ENCODE measurements at regions not wholly inside any gene's neighbourhood (a gene's known extent, or its start where the extent isn't known, plus 50 kb on each side); places are given as distances from the start of the nearest gene placed in this dataset.
"Not testable (repeated sequence)": the region's sequence is repeated elsewhere in the genome, so short reads cannot be mapped to it uniquely, and the experiment has no call there.

GRCh38 chr15:31644761-31645160 lies 318.1 kb downstream of the KLF13 start:
- WGBS, 2 experiments (ENCODE audit: insufficient coverage in 2 of 2), result 90 to 100% methylated on average over 3 of the region's 3 CpGs

GRCh38 chr15:31647337-31647826 lies 320.7 kb downstream of the KLF13 start:
- not testable (repeated sequence) for H3K36me3 ChIP-seq (ENCODE audit: control insufficient read depth, insufficient read depth, low read length); H3K4me1 ChIP-seq (ENCODE audit: control insufficient read depth, insufficient read depth, low read length, poor library complexity, severe bottlenecking); H3K4me3 ChIP-seq (ENCODE audit: extremely low read depth, insufficient read depth, low read length, poor library complexity, severe bottlenecking); H3K9me3 ChIP-seq (ENCODE audit: control insufficient read depth, low read length); H3K27ac ChIP-seq (ENCODE audit: low read depth, low read length, severe bottlenecking)
- 94% methylated on average over 2 of the region's 5 CpGs; no CpG with 5 or more reads in 1 of the 2 experiments for WGBS, 2 experiments (ENCODE audit: insufficient coverage in 2 of 2)

More at GRCh38 chr15:31644761-31645160, 318.1 kb downstream of the KLF13 start:
- not testable (repeated sequence) for H3K36me3 ChIP-seq (ENCODE audit: control insufficient read depth, insufficient read depth, low read length); H3K4me3 ChIP-seq (ENCODE audit: extremely low read depth, insufficient read depth, low read length, poor library complexity, severe bottlenecking); H3K9me3 ChIP-seq (ENCODE audit: control insufficient read depth, low read length); H3K4me1 ChIP-seq (ENCODE audit: control insufficient read depth, insufficient read depth, low read length, poor library complexity, severe bottlenecking); H3K27ac ChIP-seq (ENCODE audit: low read depth, low read length, severe bottlenecking)

- not testable (repeated sequence) for H3K4me1 ChIP-seq (ENCODE audit: control insufficient read depth, insufficient read depth, low read length, poor library complexity, severe bottlenecking); H3K9me3 ChIP-seq (ENCODE audit: control insufficient read depth, low read length); H3K27ac ChIP-seq (ENCODE audit: low read depth, low read length, severe bottlenecking); H3K4me3 ChIP-seq (ENCODE audit: extremely low read depth, insufficient read depth, low read length, poor library complexity, severe bottlenecking); H3K36me3 ChIP-seq (ENCODE audit: control insufficient read depth, insufficient read depth, low read length)
- no CpG with 5 or more reads among the region's 7 CpGs for WGBS, 2 experiments (ENCODE audit: insufficient coverage in 2 of 2)
Observed at GRCh38 chr15:31649634-31650033, 323.0 kb downstream of the KLF13 start.

- WGBS, 2 experiments (ENCODE audit: insufficient coverage in 2 of 2), result no CpG with 5 or more reads among the region's 6 CpGs
- not testable (repeated sequence) for H3K36me3 ChIP-seq (ENCODE audit: control insufficient read depth, insufficient read depth, low read length); H3K27ac ChIP-seq (ENCODE audit: low read depth, low read length, severe bottlenecking); H3K4me1 ChIP-seq (ENCODE audit: control insufficient read depth, insufficient read depth, low read length, poor library complexity, severe bottlenecking); H3K4me3 ChIP-seq (ENCODE audit: extremely low read depth, insufficient read depth, low read length, poor library complexity, severe bottlenecking); H3K9me3 ChIP-seq (ENCODE audit: control insufficient read depth, low read length)
Observed at GRCh38 chr15:31650055-31650701, 323.5 kb downstream of the KLF13 start.

GRCh38 chr15:31656915-31657314 lies 330.3 kb downstream of the KLF13 start:
- WGBS, 2 experiments (ENCODE audit: insufficient coverage in 2 of 2), result 83 to 90% methylated on average over 1 to 2 of the region's 8 CpGs

GRCh38 chr15:31660816-31661215 lies 334.2 kb downstream of the KLF13 start:
- 84 to 100% methylated on average over 3 of the region's 4 CpGs for WGBS, 2 experiments (ENCODE audit: insufficient coverage in 2 of 2)
- Histone ChIP-seq H3K9me3 (ENCODE audit: control insufficient read depth, low read length) (no peaks in the 10 kb centered on the region), H3K36me3 (ENCODE audit: control insufficient read depth, insufficient read depth, low read length) (no peaks in the 10 kb centered on the region), H3K27ac (ENCODE audit: low read depth, low read length, severe bottlenecking) (no peak overlapping the region), H3K4me3 (ENCODE audit: extremely low read depth, insufficient read depth, low read length, poor library complexity, severe bottlenecking) (no peak overlapping the region), H3K4me1 (ENCODE audit: control insufficient read depth, insufficient read depth, low read length, poor library complexity, severe bottlenecking) (no peaks in the 10 kb centered on the region)

More at GRCh38 chr15:31656915-31657314, 330.3 kb downstream of the KLF13 start:
- not testable (repeated sequence) for H3K4me1 ChIP-seq (ENCODE audit: control insufficient read depth, insufficient read depth, low read length, poor library complexity, severe bottlenecking); H3K4me3 ChIP-seq (ENCODE audit: extremely low read depth, insufficient read depth, low read length, poor library complexity, severe bottlenecking); H3K36me3 ChIP-seq (ENCODE audit: control insufficient read depth, insufficient read depth, low read length); H3K27ac ChIP-seq (ENCODE audit: low read depth, low read length, severe bottlenecking); H3K9me3 ChIP-seq (ENCODE audit: control insufficient read depth, low read length)

- WGBS, 2 experiments (ENCODE audit: insufficient coverage in 2 of 2), result 90 to 93% methylated on average over 3 to 6 of the region's 8 CpGs
Observed at GRCh38 chr15:31665732-31666131, 339.1 kb downstream of the KLF13 start.

GRCh38 chr15:31669158-31669908 lies 342.7 kb downstream of the KLF13 start:
- not testable (repeated sequence) for H3K27ac ChIP-seq (ENCODE audit: low read depth, low read length, severe bottlenecking); H3K9me3 ChIP-seq (ENCODE audit: control insufficient read depth, low read length); H3K36me3 ChIP-seq (ENCODE audit: control insufficient read depth, insufficient read depth, low read length); H3K4me3 ChIP-seq (ENCODE audit: extremely low read depth, insufficient read depth, low read length, poor library complexity, severe bottlenecking); H3K4me1 ChIP-seq (ENCODE audit: control insufficient read depth, insufficient read depth, low read length, poor library complexity, severe bottlenecking)
- 90% methylated on average over 2 of the region's 11 CpGs; no CpG with 5 or more reads in 1 of the 2 experiments for WGBS, 2 experiments (ENCODE audit: insufficient coverage in 2 of 2)

More at GRCh38 chr15:31665732-31666131, 339.1 kb downstream of the KLF13 start:
- not testable (repeated sequence) for H3K27ac ChIP-seq (ENCODE audit: low read depth, low read length, severe bottlenecking); H3K36me3 ChIP-seq (ENCODE audit: control insufficient read depth, insufficient read depth, low read length); H3K4me1 ChIP-seq (ENCODE audit: control insufficient read depth, insufficient read depth, low read length, poor library complexity, severe bottlenecking); H3K4me3 ChIP-seq (ENCODE audit: extremely low read depth, insufficient read depth, low read length, poor library complexity, severe bottlenecking); H3K9me3 ChIP-seq (ENCODE audit: control insufficient read depth, low read length)

GRCh38 chr15:31673263-31673662 lies 346.6 kb downstream of the KLF13 start:
- 53 to 66% methylated on average over 2 of the region's 3 CpGs for WGBS, 2 experiments (ENCODE audit: insufficient coverage in 2 of 2)
- H3K9me3 ChIP-seq (ENCODE audit: control insufficient read depth, low read length); H3K4me1 ChIP-seq (ENCODE audit: control insufficient read depth, insufficient read depth, low read length, poor library complexity, severe bottlenecking); H3K4me3 ChIP-seq (ENCODE audit: extremely low read depth, insufficient read depth, low read length, poor library complexity, severe bottlenecking); H3K27ac ChIP-seq (ENCODE audit: low read depth, low read length, severe bottlenecking); H3K36me3 ChIP-seq (ENCODE audit: control insufficient read depth, insufficient read depth, low read length): not testable (repeated sequence)

- not testable (repeated sequence) for H3K9me3 ChIP-seq (ENCODE audit: control insufficient read depth, low read length); H3K4me3 ChIP-seq (ENCODE audit: extremely low read depth, insufficient read depth, low read length, poor library complexity, severe bottlenecking); H3K27ac ChIP-seq (ENCODE audit: low read depth, low read length, severe bottlenecking); H3K4me1 ChIP-seq (ENCODE audit: control insufficient read depth, insufficient read depth, low read length, poor library complexity, severe bottlenecking); H3K36me3 ChIP-seq (ENCODE audit: control insufficient read depth, insufficient read depth, low read length)
- WGBS, 2 experiments (ENCODE audit: insufficient coverage in 2 of 2), result no CpG with 5 or more reads among the region's 1 CpG
Observed at GRCh38 chr15:31681529-31682259, 348.6 kb upstream of the CHRNA7 start.

Data from mesodermal cell (in vitro differentiated cells).